ENCODE measurements at regions not wholly inside any gene's neighbourhood (a gene's known extent, or its start where the extent isn't known, plus 50 kb on each side); places are given as distances from the start of the nearest gene placed in this dataset.

DNA sequence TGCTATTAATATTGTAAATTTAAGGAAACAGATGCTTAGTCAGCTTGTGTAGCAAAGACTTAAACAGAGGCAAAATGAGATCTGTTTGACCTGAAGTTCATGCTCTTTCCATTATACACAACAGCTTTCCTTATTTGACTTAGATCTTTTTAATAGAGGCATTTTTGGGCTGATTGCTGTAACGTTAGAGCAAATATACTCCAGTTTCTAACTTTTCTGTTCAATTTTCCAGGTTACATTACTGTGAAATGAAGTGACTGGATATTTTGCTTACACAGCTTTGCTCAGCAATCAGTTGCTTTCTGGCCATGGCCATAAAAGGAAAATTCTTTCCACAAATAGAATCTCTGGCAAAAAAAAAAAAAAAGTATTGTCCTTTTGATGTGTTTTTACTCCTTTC lies 146.2 kb downstream of the PCDH7 start:
- ChIA-PET CTCF (ENCODE audit: partially characterized antibody) (interaction anchor here (1.5 kb wide), 1 partner anchor 179 kb away, joined by 3 read pairs; no protein-coding TSS in a partner anchor), POLR2A (ENCODE audit: partially characterized antibody) (no interaction called here)
- Histone ChIP-seq H3K4me3 (ENCODE audit: extremely low read depth in 1 of 4, insufficient read depth in 2 of 4, low read depth in 3 of 4, low read length in 4 of 4) (no peak overlapping the region), H3K79me2 (ENCODE audit: control insufficient read depth in 1 of 2, insufficient read depth in 2 of 2, low read length in 2 of 2) (no peaks in the 10 kb centered on the region), H2BK12ac (ENCODE audit: low read depth, low read length) (no peak overlapping the region), H3K56ac (replicated peaks; ENCODE audit: insufficient read length, low read depth, low read length) (no peak overlapping the region), H3K9me3 (ENCODE audit: insufficient read depth in 2 of 2, low read depth in 1 of 2, low read length in 1 of 2) (no peaks in the 10 kb centered on the region), H3K23ac (ENCODE audit: insufficient read length) (no peak overlapping the region), H3K18ac (ENCODE audit: extremely low read depth, low read length) (no peak overlapping the region), H4K91ac (replicated peaks; ENCODE audit: insufficient read length, low read length) (no peak overlapping the region), H4K8ac (ENCODE audit: extremely low read depth, insufficient read depth, low read length) (no peak overlapping the region), H2BK15ac (ENCODE audit: low read length) (no peak overlapping the region), H2BK5ac (ENCODE audit: low read depth, low read length) (no peak overlapping the region), H3K9ac (replicated peaks in 1 of 4; ENCODE audit: extremely low read depth in 1 of 4, low read depth in 3 of 4, low read length in 3 of 4) (no peak overlapping the region), H3K36me3 (ENCODE audit: control insufficient read depth in 2 of 4, insufficient read depth in 4 of 4, low read length in 3 of 4) (no peaks in the 10 kb centered on the region), H3K4me1 (replicated peaks in 1 of 4; ENCODE audit: control insufficient read depth in 3 of 4, insufficient read depth in 4 of 4, low read length in 3 of 4) (no peaks in the 10 kb centered on the region; a peak in 1 of 7 replicates), H2AFZ (ENCODE audit: low read length) (no peak overlapping the region), H4K20me1 (replicated peaks in 1 of 2; ENCODE audit: control insufficient read depth in 1 of 2, insufficient read depth in 2 of 2, low read length in 2 of 2) (no peaks in the 10 kb centered on the region), H2BK120ac (replicated peaks; ENCODE audit: low read depth, low read length) (no peak overlapping the region), H3K27ac (ENCODE audit: low read depth, low read length) (no peak overlapping the region), H3K4me2 (ENCODE audit: insufficient read depth in 1 of 2, low read depth in 2 of 2, low read length in 2 of 2) (no peak overlapping the region), H4K5ac (ENCODE audit: insufficient read length, low read depth, low read length) (no peak overlapping the region), H3K4ac (replicated peaks; ENCODE audit: insufficient read length, low read depth, low read length) (no peak overlapping the region), H3K14ac (ENCODE audit: insufficient read length) (no peak overlapping the region), H2AK5ac (ENCODE audit: low read depth, low read length) (no peak overlapping the region), H3K27me3 (replicated peaks in 1 of 4; ENCODE audit: control insufficient read depth in 3 of 4, extremely low read depth in 1 of 4, insufficient read depth in 3 of 4, low read length in 3 of 4) (no peaks in the 10 kb centered on the region), H2BK20ac (ENCODE audit: low read length) (no peak overlapping the region), H3K79me1 (ENCODE audit: low read depth, low read length) (no peaks in the 10 kb centered on the region), H3K23me2 (ENCODE audit: low read depth, low read length) (no peaks in the 10 kb centered on the region; the same call in 1 of the 2 replicates)
- FAIRE-seq (no peak), DNase-seq (ENCODE audit: low read depth in 1 of 2, low spot score in 2 of 2) (no peak)
- TF ChIP-seq, protein P1, sequence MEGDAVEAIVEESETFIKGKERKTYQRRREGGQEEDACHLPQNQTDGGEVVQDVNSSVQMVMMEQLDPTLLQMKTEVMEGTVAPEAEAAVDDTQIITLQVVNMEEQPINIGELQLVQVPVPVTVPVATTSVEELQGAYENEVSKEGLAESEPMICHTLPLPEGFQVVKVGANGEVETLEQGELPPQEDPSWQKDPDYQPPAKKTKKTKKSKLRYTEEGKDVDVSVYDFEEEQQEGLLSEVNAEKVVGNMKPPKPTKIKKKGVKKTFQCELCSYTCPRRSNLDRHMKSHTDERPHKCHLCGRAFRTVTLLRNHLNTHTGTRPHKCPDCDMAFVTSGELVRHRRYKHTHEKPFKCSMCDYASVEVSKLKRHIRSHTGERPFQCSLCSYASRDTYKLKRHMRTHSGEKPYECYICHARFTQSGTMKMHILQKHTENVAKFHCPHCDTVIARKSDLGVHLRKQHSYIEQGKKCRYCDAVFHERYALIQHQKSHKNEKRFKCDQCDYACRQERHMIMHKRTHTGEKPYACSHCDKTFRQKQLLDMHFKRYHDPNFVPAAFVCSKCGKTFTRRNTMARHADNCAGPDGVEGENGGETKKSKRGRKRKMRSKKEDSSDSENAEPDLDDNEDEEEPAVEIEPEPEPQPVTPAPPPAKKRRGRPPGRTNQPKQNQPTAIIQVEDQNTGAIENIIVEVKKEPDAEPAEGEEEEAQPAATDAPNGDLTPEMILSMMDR (IDR thresholded peaks at IDR 0.05; ENCODE audit: control extremely low read depth in 1 of 3, insufficient read depth in 1 of 3, low read depth in 1 of 3, low read length in 3 of 3) = no peak
- TF ChIP-seq YY1 (IDR thresholded peaks at IDR 0.05; ENCODE audit: low read depth, low read length) = no peak
- TF ChIP-seq SIRT6 (IDR thresholded peaks at IDR 0.05; ENCODE audit: low read length) = no peak
- TF ChIP-seq CREB1 (IDR thresholded peaks at IDR 0.05) = no peak
- no peak for TF ChIP-seq CHD1 (IDR thresholded peaks at IDR 0.05; ENCODE audit: low read depth, low read length)
- 82% methylated on average over 1 of the region's 1 CpG; no CpG with 5 or more reads in 1 of the 2 experiments for WGBS, 2 experiments (ENCODE audit: extremely low coverage in 1 of 2, insufficient coverage in 1 of 2, insufficient read length in 1 of 2, insufficient replicate concordance in 2 of 2, low coverage in 1 of 2, low lambda C conversion rate in 2 of 2, missing lambda C conversion rate in 1 of 2)
